ENCODE measurements at regions not wholly inside any gene's neighbourhood (a gene's known extent, or its start where the extent isn't known, plus 50 kb on each side); places are given as distances from the start of the nearest gene placed in this dataset.

DNA sequence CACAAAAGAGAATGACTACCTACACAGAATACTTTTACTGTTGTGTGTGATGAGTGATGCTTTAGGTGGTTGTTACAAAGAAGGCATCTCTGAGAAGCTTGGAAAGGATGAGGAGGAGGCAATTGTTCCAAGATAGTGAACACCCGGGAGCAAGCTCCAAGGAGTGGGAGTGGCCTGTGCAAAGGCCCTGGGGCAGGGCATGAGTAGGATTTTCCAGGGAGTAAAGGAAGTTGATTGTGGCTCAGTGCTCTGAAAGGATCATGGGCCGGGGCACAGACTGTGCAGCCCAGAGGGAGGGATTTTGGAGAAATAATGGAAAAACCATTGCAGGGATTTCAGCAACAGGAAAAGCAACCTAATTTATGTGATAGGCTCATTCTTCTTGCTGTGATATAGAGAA is 264.3 kb downstream of the CDH26 start:
- Mint-ChIP-seq H3K4me3 (ENCODE audit: unreplicated experiment) (no peak overlapping the region), H3K27ac (ENCODE audit: unreplicated experiment) (no peak overlapping the region), H3K4me1 (ENCODE audit: low read depth, unreplicated experiment) (no peaks in the 10 kb centered on the region), H3K9me3 (ENCODE audit: unreplicated experiment) (no peaks in the 10 kb centered on the region), H3K27me3 (ENCODE audit: unreplicated experiment) (peaks cover 2% of the 10 kb centered on the region), H3K36me3 (ENCODE audit: unreplicated experiment) (no peaks in the 10 kb centered on the region)
- DNase-seq: no peak
- TF ChIP-seq, protein P1, sequence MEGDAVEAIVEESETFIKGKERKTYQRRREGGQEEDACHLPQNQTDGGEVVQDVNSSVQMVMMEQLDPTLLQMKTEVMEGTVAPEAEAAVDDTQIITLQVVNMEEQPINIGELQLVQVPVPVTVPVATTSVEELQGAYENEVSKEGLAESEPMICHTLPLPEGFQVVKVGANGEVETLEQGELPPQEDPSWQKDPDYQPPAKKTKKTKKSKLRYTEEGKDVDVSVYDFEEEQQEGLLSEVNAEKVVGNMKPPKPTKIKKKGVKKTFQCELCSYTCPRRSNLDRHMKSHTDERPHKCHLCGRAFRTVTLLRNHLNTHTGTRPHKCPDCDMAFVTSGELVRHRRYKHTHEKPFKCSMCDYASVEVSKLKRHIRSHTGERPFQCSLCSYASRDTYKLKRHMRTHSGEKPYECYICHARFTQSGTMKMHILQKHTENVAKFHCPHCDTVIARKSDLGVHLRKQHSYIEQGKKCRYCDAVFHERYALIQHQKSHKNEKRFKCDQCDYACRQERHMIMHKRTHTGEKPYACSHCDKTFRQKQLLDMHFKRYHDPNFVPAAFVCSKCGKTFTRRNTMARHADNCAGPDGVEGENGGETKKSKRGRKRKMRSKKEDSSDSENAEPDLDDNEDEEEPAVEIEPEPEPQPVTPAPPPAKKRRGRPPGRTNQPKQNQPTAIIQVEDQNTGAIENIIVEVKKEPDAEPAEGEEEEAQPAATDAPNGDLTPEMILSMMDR (IDR thresholded peaks at IDR 0.05; ENCODE audit: partially characterized antibody, unreplicated experiment): no peak

DNA sequence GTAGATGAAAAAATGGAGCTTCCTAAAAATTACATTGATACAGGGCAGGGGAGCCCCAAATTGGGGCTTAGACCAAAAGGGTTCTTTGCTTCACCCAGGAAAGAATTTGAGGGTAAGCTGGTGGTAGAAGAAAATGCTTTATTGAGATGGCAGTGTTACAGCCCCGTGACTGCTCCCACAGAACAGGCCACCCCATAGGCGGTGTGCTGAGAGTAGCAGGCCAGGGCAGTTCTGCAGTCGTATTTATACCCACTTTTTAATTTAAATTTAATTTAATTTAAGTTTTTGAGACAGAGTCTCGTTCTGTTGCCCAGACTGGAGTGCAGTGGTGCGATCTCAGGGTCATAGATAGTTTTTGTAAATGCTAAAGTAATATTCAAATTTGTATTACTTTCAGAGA is 265.0 kb downstream of the CDH26 start:
- Mint-ChIP-seq H3K27ac (ENCODE audit: unreplicated experiment) (no peak overlapping the region), H3K27me3 (ENCODE audit: unreplicated experiment) (peaks cover 2% of the 10 kb centered on the region), H3K4me3 (ENCODE audit: unreplicated experiment) (no peak overlapping the region), H3K36me3 (ENCODE audit: unreplicated experiment) (no peaks in the 10 kb centered on the region), H3K4me1 (ENCODE audit: low read depth, unreplicated experiment) (no peaks in the 10 kb centered on the region), H3K9me3 (ENCODE audit: unreplicated experiment) (no peaks in the 10 kb centered on the region)
- no peak for DNase-seq
- TF ChIP-seq, protein P1 (IDR thresholded peaks at IDR 0.05; ENCODE audit: partially characterized antibody, unreplicated experiment): no peak

DNA sequence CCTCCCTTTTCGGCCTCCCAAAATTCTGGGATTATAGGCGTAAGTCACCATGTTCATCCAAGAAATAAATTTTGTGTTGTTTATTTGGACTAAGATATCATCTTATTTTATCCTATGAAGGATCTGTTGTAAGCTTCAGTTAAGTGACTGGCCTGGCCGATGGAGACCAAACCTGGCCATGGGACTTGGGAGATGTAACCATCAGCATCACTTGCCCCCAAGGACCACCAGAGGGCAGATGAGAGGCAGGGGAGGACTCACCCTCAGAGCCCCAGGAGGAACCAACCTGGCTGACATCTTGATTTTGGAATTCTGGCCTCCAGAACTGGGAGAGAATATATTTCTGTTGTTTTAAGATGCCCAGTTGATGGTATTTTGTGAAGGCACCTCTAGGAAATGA is 266.7 kb downstream of the CDH26 start:
- Mint-ChIP-seq H3K36me3 (ENCODE audit: unreplicated experiment) (peaks cover 7% of the 10 kb centered on the region), H3K4me3 (ENCODE audit: unreplicated experiment) (no peak overlapping the region), H3K9me3 (ENCODE audit: unreplicated experiment) (no peaks in the 10 kb centered on the region), H3K4me1 (ENCODE audit: low read depth, unreplicated experiment) (no peaks in the 10 kb centered on the region), H3K27me3 (ENCODE audit: unreplicated experiment) (peaks cover 2% of the 10 kb centered on the region), H3K27ac (ENCODE audit: unreplicated experiment) (no peak overlapping the region)
- TF ChIP-seq, protein P1 (IDR thresholded peaks at IDR 0.05; ENCODE audit: partially characterized antibody, unreplicated experiment): peak; percentile 55
- peak; percentile 57 for DNase-seq

DNA sequence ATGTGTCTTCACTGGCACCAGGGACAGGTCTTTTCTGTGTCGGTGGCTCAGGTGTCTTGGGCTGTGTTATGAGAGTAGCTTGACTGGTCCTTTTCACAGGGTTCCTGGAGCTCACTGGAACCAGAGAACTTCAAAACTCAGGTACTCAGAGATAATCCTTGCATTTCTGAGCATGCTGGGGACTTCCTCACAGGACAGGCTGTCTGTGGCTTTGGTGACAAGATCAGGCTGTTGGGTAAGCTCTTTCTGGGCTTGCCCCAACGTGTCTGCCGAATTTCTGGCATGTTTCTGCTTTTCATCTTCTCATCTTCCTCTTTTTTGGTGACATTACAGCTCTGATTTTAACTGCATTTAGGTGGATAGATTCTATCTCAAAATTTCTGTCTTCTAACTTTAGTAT is 270.0 kb downstream of the CDH26 start:
- Mint-ChIP-seq H3K9me3 (ENCODE audit: unreplicated experiment) (peaks cover 1% of the 10 kb centered on the region), H3K36me3 (ENCODE audit: unreplicated experiment) (peaks cover 9% of the 10 kb centered on the region), H3K4me3 (ENCODE audit: unreplicated experiment) (no peak overlapping the region), H3K27ac (ENCODE audit: unreplicated experiment) (no peak overlapping the region), H3K27me3 (ENCODE audit: unreplicated experiment) (peaks cover 2% of the 10 kb centered on the region), H3K4me1 (ENCODE audit: low read depth, unreplicated experiment) (no peaks in the 10 kb centered on the region)
- TF ChIP-seq, protein P1 (IDR thresholded peaks at IDR 0.05; ENCODE audit: partially characterized antibody, unreplicated experiment): no peak
- DNase-seq: no peak

DNA sequence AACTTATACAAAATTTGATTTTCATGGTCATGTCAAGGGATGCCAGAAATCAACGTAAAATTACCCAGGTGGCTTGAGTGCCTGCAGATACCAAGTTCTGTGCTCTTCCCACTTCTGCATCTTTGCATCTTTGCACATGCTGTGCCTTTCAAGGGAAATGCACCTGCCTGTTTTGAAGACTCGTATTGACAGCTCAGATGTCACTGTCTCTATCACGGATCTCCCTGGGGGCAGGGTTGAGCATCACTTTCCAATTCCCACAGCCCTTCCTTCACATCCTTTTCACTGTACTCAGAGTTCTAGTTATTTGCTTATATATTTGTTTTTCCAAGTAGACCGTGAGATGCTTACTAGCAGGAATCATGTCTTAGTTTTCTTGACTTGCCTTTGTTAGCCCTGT is 274.2 kb downstream of the CDH26 start:
- TF ChIP-seq, protein P1 (IDR thresholded peaks at IDR 0.05; ENCODE audit: partially characterized antibody, unreplicated experiment): no peak
- H3K36me3 Mint-ChIP-seq (ENCODE audit: unreplicated experiment): peaks cover 9% of the 10 kb centered on the region
- no peak overlapping the region for H3K27ac Mint-ChIP-seq (ENCODE audit: unreplicated experiment)
- DNase-seq: no peak
- peaks cover 1% of the 10 kb centered on the region for H3K9me3 Mint-ChIP-seq (ENCODE audit: unreplicated experiment)
- H3K4me3 Mint-ChIP-seq (ENCODE audit: unreplicated experiment): no peak overlapping the region
- no peaks in the 10 kb centered on the region for H3K4me1 Mint-ChIP-seq (ENCODE audit: low read depth, unreplicated experiment)
- H3K27me3 Mint-ChIP-seq (ENCODE audit: unreplicated experiment): peaks cover 2% of the 10 kb centered on the region
